Hindlimb muscle (tissue), 1 donor: ENCODE measurements at regions not wholly inside any gene's neighbourhood (a gene's known extent, or its start where the extent isn't known, plus 50 kb on each side); places are given as distances from the start of the nearest gene placed in this dataset.
"Not testable (repeated sequence)": the region's sequence is repeated elsewhere in the genome, so short reads cannot be mapped to it uniquely, and the experiment has no call there.

Experiments
- DNase-seq: peaks from one replicate; pipeline ENCODE4 v3.0.0-alpha.2; 2013

DNA sequence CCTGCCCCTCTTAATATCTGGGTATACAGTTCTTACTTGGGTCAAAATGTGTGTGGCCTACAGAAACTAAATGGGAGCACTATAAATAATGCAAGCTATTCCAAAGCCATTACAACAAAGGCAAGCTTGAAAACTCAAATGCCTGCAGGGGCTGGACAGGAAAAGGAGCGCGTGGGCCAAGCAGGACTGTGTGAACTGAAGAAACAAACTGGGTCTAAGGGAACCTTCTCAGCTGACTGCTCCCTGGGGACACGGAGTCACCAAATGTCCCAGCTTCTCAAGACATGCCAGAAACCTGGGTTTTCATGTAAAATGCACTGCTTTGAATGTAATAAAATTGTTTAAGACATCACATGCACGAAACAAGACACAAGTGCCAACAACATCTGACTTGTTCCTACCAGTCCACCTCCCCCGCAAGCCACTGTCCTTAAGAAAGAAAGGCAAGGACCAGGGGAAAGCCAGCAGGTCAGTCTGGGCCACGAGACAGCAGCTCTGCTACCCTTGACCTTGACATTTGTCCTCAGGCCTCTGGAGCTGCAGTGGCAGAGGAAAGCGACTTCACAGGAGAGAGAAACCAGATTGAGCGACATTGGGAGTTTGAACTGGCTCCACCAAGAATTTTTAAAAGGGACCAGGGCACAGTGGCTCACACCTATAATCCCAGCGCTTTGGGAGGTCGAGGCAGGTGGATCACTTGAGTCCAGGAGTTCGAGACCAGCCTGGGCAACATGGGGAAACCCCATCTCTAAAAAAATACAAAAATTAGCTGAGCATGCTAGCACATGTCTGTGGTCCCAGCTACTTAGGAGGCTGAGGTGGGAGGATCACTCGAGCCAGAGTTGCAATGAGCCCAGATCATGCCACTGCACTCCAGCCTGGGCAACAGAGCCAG lies 89.7 kb upstream of the SH3BP4 start:
- DNase-seq, result peak; percentile 31

DNA sequence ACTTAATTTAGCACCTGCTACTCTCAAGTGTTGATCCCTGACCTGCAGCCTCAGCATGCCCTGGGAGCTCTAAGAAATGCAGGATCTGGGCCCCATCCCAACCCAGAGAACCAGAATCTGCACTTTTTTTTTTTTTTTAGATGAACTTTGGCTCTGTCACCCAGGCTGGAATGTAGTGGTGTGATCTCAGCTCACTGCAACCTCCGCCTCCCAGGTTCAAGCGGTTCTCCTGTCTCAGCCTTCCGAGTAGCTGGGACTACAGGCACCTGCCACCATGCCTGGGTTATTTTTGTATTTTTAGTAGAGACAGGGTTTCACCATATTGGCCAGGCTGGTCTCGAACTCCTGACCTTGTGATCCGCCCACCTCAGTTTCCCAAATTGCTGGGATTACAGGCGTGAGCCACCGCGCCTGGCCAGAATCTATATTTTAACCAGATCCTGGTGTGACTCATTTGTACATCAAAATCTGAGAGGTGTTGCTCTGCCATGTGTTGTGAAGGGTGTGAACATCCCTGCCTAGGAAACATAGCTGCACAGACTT lies 92.4 kb upstream of the SH3BP4 start:
- DNase-seq, result not testable (repeated sequence)

GRCh38 chr2:234858790-234859329 lies 93.0 kb upstream of the SH3BP4 start:
- DNase-seq, result no peak

- no peak for DNase-seq
These were observed 93.7 kb upstream of the SH3BP4 start for GRCh38 chr2:234858145-234858544.

DNA sequence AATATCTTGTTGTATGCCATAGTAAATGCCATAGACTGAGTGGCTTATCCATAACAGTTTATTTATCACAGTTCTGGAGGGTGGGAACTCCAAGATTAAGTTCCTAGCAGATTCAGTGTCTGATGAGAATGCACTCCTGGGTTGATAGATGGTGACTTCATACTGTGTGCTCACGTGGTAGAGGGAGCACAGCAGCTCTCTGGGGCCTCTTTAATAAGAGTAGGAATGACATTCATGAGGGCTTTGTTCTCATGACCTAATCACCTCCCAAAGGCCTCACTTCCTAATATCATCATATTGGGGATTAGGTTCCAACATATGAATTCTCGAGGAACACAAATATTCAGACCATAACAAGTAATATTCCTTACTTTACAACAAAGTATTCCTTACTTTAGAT lies 98.1 kb upstream of the SH3BP4 start:
- no peak for DNase-seq

GRCh38 chr2:234852941-234853340 lies 98.9 kb upstream of the SH3BP4 start:
- no peak for DNase-seq

DNA sequence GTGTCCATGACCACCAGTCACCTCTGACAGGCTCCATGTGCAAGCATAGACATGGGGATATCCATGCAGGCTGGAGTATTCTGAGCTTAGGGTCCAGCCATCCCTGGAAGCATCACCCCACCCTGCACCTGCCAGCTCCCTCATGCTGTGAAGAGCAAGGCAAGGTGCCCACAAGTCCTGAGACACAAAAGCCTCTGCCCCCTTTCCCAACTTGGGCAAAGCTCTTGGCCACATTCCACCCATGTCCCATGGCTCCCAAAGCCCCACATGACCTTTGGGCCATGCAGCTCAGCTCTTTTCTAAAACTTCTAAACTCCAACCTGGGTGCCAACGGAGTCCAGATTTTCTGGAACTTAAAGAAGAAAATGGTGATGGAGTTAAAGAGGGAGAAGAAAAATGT lies 99.8 kb upstream of the SH3BP4 start:
- no peak for DNase-seq

DNA sequence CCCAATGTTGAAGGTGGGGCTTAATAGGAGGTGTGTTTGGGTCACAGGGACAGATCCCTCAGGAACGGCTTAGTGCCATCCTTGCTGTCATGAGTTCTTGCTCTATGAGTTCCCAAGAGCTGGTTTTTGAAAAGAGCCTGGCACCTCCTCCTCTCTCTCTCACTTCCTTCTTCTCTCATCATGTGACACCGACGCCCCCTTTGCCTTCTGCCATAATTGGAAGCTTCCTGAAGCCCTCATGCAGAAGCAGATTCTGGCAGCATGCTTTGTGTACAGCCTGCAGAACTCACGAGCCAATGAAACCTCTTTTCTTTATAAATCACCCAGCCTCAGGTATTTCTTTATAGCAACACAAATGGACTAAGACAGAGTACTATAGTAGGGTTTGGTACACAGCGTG lies 100.4 kb upstream of the SH3BP4 start:
- no peak for DNase-seq

GRCh38 chr2:234850818-234851217 lies 101.0 kb upstream of the SH3BP4 start:
- DNase-seq, result no peak

GRCh38 chr2:234849678-234850077 lies 102.1 kb upstream of the SH3BP4 start:
- DNase-seq, result no peak

- no peak for DNase-seq
These were observed 103.2 kb upstream of the SH3BP4 start for GRCh38 chr2:234848578-234848977.

GRCh38 chr2:234847639-234848038 lies 104.2 kb upstream of the SH3BP4 start:
- DNase-seq, result no peak

DNA sequence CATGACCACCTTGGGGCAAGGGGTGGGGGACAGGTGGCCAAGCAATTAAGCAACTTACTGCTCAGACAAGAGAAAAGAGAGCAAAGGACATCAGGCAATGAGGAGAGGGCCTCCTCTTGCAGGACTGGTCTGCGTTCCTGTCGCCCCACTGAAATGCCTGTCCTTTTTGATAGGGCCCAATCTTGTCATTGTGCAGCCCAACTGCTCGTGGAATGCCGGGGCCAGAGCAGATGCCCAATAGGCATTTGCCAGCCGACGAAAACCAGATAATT lies 104.5 kb upstream of the SH3BP4 start:
- no peak for DNase-seq

DNA sequence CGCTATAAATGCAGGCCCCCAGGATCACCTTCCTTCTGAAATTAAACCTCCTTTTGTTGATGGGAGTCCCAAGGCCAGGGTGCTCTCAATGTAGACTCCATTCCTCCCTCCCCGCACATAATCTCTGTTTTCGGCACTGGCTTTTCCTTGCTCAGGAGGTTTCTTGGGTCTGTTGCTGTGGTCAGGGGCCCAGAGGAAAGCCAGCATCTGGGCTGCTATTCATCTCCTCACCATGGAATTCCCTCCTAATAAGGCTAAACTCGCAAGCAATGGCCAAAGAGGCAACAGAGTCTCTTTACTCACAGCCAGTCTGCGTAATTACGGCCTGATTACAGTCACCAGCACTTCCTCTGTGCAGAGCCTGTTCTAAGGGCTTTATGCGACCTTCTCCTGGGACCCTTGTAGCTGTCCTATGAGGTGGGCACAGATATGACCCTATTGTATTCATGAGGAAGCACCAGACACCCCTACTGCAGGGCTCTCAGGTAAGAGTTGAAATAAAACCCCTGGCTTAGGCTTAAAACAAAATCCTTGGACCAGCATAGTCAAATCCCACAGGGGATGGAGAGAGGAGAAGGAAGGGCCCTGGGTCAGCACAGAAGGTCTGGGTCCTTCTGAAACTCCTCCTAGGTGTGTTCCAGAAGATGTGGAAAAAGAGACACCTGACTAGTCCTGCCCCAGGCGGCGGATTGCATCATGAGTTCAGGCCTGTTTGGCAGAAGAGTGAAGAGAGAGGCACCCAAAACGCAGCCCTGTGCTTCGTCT lies 105.0 kb upstream of the SH3BP4 start:
- no peak for DNase-seq

DNA sequence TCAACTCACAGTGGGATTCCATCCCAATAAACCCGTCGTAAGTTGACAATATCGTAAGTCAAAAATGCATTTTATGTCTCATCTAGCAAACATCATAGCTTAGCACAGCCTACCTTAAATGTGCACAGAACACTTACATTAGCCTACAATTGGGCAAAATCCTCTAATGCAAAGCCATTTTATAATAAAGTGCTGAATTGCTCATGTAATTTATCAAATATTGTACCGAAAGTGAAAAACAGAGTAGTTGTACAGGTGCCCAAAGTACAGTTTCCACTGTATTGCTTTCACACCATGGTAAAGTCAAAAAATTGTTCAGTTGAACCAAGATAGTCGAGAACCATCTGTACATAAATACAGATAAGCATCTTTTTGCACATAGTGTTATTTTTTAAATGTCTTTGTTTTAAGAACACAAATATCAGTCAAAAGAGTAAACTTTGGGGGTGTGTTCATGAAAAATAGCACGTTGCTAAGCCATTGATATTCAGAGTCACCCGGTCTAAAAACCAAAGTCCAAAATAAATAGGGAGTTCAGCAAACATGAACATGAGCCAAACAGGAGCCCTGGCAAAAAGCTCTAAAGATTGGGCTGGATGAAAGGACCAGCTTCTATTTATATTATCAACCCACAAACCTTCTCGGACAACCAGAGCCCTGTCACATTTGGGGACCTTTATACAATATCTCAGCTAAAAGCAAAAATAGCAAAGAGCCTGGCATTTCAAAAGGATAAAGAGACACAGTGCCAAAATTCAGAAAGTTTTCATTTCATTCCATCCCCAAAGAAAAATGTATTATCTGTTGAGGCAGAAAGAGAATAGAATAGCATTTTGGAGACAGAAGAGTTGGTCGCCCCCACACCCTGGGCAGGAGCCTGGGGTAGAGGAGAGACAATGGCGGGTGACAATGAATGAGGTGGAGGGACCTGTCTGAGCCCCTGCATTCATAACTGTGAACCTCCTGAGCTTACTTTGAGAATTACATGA lies 105.9 kb upstream of the SH3BP4 start:
- no peak for DNase-seq

DNA sequence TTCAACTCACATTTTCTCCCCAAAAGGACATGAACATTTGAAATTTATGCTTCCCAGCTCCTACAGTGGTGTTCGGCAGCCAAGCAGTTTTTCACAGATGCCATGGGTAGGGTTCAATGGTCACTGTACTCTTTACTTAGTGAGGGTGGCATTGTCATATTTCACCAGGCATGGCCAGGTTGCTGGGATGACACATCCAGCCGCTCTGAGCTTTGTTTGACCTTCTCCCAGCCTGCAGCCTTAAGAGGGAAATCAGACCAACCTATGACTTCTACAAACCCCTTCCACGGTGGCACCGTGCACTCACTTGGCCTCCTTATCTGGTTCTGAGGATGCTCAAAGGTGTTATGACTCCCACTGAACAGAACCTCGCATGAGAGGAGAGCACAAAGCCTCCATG lies 108.4 kb upstream of the SH3BP4 start:
- no peak for DNase-seq

GRCh38 chr2:234842753-234843152 lies 109.1 kb upstream of the SH3BP4 start:
- no peak for DNase-seq

DNA sequence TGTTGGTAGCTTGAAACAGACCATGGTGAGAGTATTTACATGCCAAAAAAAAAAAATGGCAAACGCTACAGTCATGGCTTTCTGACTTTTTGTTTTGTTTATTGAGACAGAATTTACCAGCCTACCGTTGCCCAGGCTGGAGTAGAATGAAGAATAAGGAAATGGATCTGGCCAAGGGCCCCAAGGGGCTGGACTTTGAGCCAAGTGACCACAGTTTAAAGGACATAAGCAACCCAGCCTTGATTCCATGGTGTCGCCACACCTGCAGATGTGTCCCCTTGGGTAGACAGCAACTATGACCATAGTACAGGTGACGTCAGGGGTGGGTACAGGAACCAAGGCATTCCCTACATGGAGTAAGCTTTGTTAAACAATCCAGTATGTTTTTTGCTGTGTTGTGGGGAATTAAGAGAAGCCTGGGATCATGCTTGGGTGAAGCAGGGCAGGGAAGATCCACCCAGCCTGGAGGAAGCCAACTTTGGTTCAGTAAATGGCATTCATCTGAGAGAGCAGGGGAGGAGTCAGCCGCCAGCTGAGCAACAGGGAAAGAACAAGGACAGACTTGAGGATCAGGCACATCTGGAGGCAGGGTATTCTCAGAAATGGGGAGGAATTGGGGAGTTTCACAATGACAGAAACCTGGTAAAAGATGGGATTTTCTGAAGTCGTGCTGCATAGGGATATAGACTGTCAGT lies 110.3 kb upstream of the SH3BP4 start:
- no peak for DNase-seq

DNA sequence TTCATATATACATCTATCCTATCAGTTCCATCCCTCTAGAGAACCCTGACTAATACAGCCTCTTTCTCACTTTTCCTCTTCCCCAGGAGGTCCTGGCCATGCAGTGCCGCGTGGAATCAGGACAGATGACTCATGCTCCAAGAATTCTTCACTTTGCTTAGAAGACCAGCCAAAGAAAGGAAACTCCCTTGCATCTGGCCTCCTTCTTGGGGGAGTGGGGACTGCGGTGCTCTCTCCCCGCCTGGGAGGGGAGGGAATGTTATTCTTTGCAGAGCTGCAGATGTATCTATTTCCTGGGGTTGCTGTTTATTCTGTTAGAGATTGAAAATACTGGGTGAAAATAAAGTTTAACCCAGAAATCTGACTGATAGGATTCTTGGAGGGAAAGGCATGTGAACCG lies 111.5 kb upstream of the SH3BP4 start:
- peak; percentile 19 for DNase-seq

DNA sequence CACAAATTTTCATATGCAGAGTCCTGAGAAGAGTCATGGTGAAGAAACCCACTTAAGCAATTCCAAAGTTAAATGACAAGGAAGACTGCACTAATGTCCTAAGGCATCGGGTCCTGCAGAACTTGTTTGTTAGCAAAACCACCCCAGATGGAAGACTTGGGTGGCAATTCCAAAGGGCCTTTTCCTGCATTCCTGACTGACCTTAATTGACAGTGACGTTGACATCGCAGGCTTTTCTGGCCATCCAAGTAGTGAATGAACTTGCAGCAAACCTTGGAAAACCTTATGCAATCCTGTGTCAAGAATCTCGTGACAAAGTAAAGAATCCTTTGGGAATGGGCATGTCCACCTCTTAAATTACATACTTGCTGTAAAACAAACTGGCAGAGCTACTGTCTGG lies 112.5 kb upstream of the SH3BP4 start:
- no peak for DNase-seq

DNA sequence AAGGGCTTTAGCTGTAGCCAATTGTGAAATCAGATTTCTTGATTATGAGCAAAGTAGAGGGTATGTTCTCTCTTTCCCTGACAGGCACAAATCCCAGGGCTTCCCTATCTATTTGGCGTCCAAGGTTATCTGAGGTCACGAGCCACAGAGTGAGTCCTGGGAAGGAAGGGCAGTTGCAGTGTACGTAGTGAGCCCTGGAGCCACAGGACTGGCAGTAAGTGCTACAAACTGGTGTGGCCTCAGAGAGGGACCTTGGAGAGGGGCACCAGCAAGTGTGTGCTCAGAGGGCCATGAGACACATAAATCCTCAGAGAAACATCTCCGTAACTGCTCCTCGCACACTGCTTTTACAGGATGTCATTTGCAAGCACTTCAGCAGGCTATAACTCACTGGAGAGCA lies 115.5 kb upstream of the SH3BP4 start:
- no peak for DNase-seq

DNA sequence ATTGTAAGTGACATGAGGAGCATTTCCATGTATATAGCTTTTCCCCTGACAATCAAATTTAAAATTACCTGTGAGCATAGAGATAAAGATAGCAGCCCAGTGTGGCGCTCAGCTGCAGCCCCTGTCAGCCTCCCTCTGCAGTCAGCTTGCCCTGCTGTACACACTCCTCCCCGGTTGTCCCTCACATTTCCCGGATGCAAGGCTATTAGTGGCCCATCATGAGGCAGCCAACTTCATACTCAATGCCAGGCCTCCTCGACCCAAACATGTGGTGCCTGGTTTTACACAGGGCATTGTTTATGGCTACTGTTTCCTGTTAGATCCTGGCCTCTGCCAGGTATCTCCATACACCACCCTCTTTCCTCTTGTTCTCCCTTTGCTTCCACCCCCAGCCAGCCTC lies 116.1 kb upstream of the SH3BP4 start:
- no peak for DNase-seq
